Esophagus muscularis mucosa (tissue), 4 donors: ENCODE measurements at regions not wholly inside any gene's neighbourhood (a gene's known extent, or its start where the extent isn't known, plus 50 kb on each side); places are given as distances from the start of the nearest gene placed in this dataset.
A peak's percentile ranks its signal among the peaks of the same experiment; 100 is the strongest.

ENCODE experiments used
- DNase-seq: peaks from one replicate; pipeline ENCODE4 v3.0.0-alpha.2; 2017; ENCODE audit errors: extremely low spot score
- H3K27ac ChIP-seq, 4 donors: fragments of 200-600 bp; sonication (generic); replicated peaks in 1 of 4; 1 replicate in 3 of 4; 2 replicates in 1 of 4; pipeline ENCODE4 v1.5.1; 2016 to 2019; ENCODE audit warnings: mild to moderate bottlenecking in 1 of 4
- H3K27me3 ChIP-seq, 4 donors: fragments of 200-600 bp; sonication (generic); one replicate each; pipeline versions ENCODE4 v1.5.1 to v1.6.0; 2016 to 2019
- H3K36me3 ChIP-seq, 4 donors: fragments of 200-600 bp; sonication (generic); one replicate each; pipeline ENCODE4 v1.5.1; 2016 to 2019
- H3K4me1 ChIP-seq, 4 donors: fragments of 200-600 bp; sonication (generic); one replicate each; pipeline ENCODE4 v1.5.1; 2016 to 2019
- H3K4me3 ChIP-seq, 4 donors: fragments of 200-600 bp; sonication (generic); 1 replicate in 2 of 4; 2 replicates in 2 of 4; pipeline ENCODE4 v1.5.1; 2016 to 2019; ENCODE audit warnings: mild to moderate bottlenecking in 4 of 4, moderate library complexity in 1 of 4
- H3K9me3 ChIP-seq, 4 donors: fragments of 200-600 bp; sonication (generic); 1 replicate in 3 of 4; 2 replicates in 1 of 4; pipeline ENCODE4 v1.5.1; 2016 to 2019
- CTCF ChIP-seq, 3 experiments: fragments of 200-600 bp in 2 of 3; fragments of 450-650 bp in 1 of 3; sonication (generic) in 2 of 3; IDR thresholded peaks; one replicate each; pipeline ENCODE4 v1.5.1; 2017 to 2019; ENCODE audit warnings: antibody characterized with exemption in 3 of 3, mild to moderate bottlenecking in 2 of 3, moderate library complexity in 1 of 3
- EP300 ChIP-seq: sonication (generic); formaldehyde crosslinking; IDR thresholded peaks from one replicate; pipeline ENCODE4 v1.6.1; 2017; ENCODE audit warnings: antibody characterized with exemption
- POLR2A ChIP-seq: fragments of 450-650 bp; IDR thresholded peaks from one replicate; pipeline ENCODE4 v1.6.1; 2017; ENCODE audit warnings: antibody characterized with exemption, moderate library complexity, mild to moderate bottlenecking, low read depth
- POLR2AphosphoS5 ChIP-seq, 2 donors: sonication (generic); formaldehyde crosslinking; IDR thresholded peaks; one replicate each; pipeline ENCODE4 v1.6.1; 2017; ENCODE audit warnings: antibody characterized with exemption in 2 of 2
- WGBS: methylation state at CpG from one replicate; pipeline ENCODE4 v1.1.5; 2018; 5-methylcytosine and 5-hydroxymethylcytosine counted together
- intact Hi-C: fragments of 100-400 bp; cut with DNase I; formaldehyde crosslinking; loops from one replicate; pipeline ENCODE4 v1.15.1; 2023

- intact Hi-C loops: loop anchor here (10.0 kb wide), 2 partner anchors 399 to 759 kb away; partner anchors contain the start of gene HEBP2
- Histone ChIP-seq H3K27me3 (no peaks in the 10 kb centered on the region), H3K4me1 (peaks cover 0 to 3% (median 0%) of the 10 kb centered on the region in 4 donors), H3K27ac (no peak overlapping the region), H3K9me3 (no peaks in the 10 kb centered on the region), H3K4me3 (no peak overlapping the region), H3K36me3 (no peaks in the 10 kb centered on the region)
- no peak for TF ChIP-seq EP300
- no peak for TF ChIP-seq POLR2AphosphoS5 (IDR thresholded peaks at IDR 0.05)
- no peak for TF ChIP-seq CTCF (IDR thresholded peaks at IDR 0.05)
- no peak for TF ChIP-seq POLR2A
- DNase-seq: no peak
- 74% methylated on average over 5 of the region's 5 CpGs for WGBS
Observed at GRCh38 chr6:138005846-138006245, 101.4 kb downstream of the PERP start.

GRCh38 chr6:138007014-138007472, 100.2 kb downstream of the PERP start:
- Histone ChIP-seq H3K27ac (no peak overlapping the region), H3K4me1 (peaks cover 0 to 3% (median 0%) of the 10 kb centered on the region in 4 donors), H3K27me3 (no peaks in the 10 kb centered on the region), H3K9me3 (no peaks in the 10 kb centered on the region), H3K36me3 (no peaks in the 10 kb centered on the region), H3K4me3 (no peak overlapping the region)
- no peak for DNase-seq
- no peak for TF ChIP-seq POLR2A
- no peak for TF ChIP-seq POLR2AphosphoS5 (IDR thresholded peaks at IDR 0.05)
- TF ChIP-seq EP300: no peak
- peak; percentile 35 to 60 (median 45) for TF ChIP-seq CTCF (IDR thresholded peaks at IDR 0.05)
- intact Hi-C loops: loop anchor here (10.0 kb wide), 2 partner anchors 398 to 758 kb away; partner anchors contain the start of gene HEBP2
- 31% methylated on average over 5 of the region's 5 CpGs for WGBS

- no peak for DNase-seq
- H3K4me3 ChIP-seq: no peak overlapping the region
- H3K36me3 ChIP-seq: no peaks in the 10 kb centered on the region
- TF ChIP-seq EP300 (no peak), CTCF (IDR thresholded peaks at IDR 0.05) (no peak)
- H3K27ac ChIP-seq: no peak overlapping the region
- 85% methylated on average over 3 of the region's 3 CpGs for WGBS
- H3K9me3 ChIP-seq: no peaks in the 10 kb centered on the region
- peaks cover 0 to 3% (median 0%) of the 10 kb centered on the region in 4 donors for H3K4me1 ChIP-seq
- H3K27me3 ChIP-seq: no peaks in the 10 kb centered on the region
- intact Hi-C loops: loop anchor here (10.0 kb wide), 2 partner anchors 396 to 756 kb away; partner anchors contain the start of gene HEBP2
Observed at GRCh38 chr6:138008791-138009190, 98.4 kb downstream of the PERP start.

- Histone ChIP-seq H3K36me3 (no peaks in the 10 kb centered on the region), H3K27me3 (no peaks in the 10 kb centered on the region), H3K4me1 (peaks cover 0 to 3% (median 0%) of the 10 kb centered on the region in 4 donors), H3K4me3 (no peak overlapping the region), H3K9me3 (no peaks in the 10 kb centered on the region), H3K27ac (no peak overlapping the region)
- WGBS: 100% methylated on average over 1 of the region's 1 CpG
- peak; percentile 19 for DNase-seq
- TF ChIP-seq EP300 (no peak), CTCF (IDR thresholded peaks at IDR 0.05) (no peak), POLR2AphosphoS5 (IDR thresholded peaks at IDR 0.05) (no peak), POLR2A (no peak)
- intact Hi-C loops: no loop called here
Observed at GRCh38 chr6:138011413-138011812, 95.8 kb downstream of the PERP start.

GRCh38 chr6:138012682-138013081, 94.5 kb downstream of the PERP start:
- H3K4me3 ChIP-seq: no peak overlapping the region
- no peaks in the 10 kb centered on the region for H3K36me3 ChIP-seq
- TF ChIP-seq EP300 (no peak), POLR2AphosphoS5 (IDR thresholded peaks at IDR 0.05) (no peak), CTCF (IDR thresholded peaks at IDR 0.05) (no peak), POLR2A (no peak)
- intact Hi-C loops: no loop called here
- H3K27me3 ChIP-seq: no peaks in the 10 kb centered on the region
- H3K9me3 ChIP-seq: no peaks in the 10 kb centered on the region
- DNase-seq: peak; percentile 74
- no peaks in the 10 kb centered on the region for H3K4me1 ChIP-seq
- H3K27ac ChIP-seq: no peak overlapping the region
- WGBS: 83% methylated on average over 1 of the region's 1 CpG
